Right lobe of liver (tissue), 6 donors: ENCODE measurements at regions not wholly inside any gene's neighbourhood (a gene's known extent, or its start where the extent isn't known, plus 50 kb on each side); places are given as distances from the start of the nearest gene placed in this dataset.

ENCODE experiments used
- ATAC-seq, 4 donors: fragments of 200-7000 bp; cut with Tn5 transposase; one replicate each; pipeline ENCODE4 v1.9.1; 2020; ENCODE audit warnings: mild to moderate bottlenecking in 4 of 4, moderate library complexity in 4 of 4
- DNase-seq, 3 donors: peaks; one replicate each; pipeline ENCODE4 v3.0.0-alpha.2; 2020
- H3K27ac ChIP-seq, 3 donors: fragments of 200-600 bp; one replicate each; pipeline ENCODE4 v1.8.0; 2022
- H3K27me3 ChIP-seq, 2 donors: fragments of 200-600 bp; one replicate each; pipeline ENCODE4 v1.8.0; 2022
- H3K36me3 ChIP-seq, 4 donors: fragments of 200-600 bp; sonication (generic) in 1 of 4; one replicate each; pipeline versions ENCODE4 v1.5.1 to v1.8.0; 2017 to 2022; ENCODE audit warnings: control low read depth in 1 of 4
- H3K4me1 ChIP-seq, 4 donors: fragments of 200-600 bp; sonication (generic) in 1 of 4; one replicate each; pipeline versions ENCODE4 v1.5.1 to v1.8.0; 2017 to 2022; ENCODE audit warnings: control low read depth in 1 of 4
- H3K4me3 ChIP-seq, 3 donors: fragments of 200-600 bp; one replicate each; pipeline ENCODE4 v1.8.0; 2022
- H3K9me3 ChIP-seq, 4 donors: fragments of 200-600 bp; sonication (generic) in 1 of 4; one replicate each; pipeline versions ENCODE4 v1.5.1 to v1.8.0; 2017 to 2022; ENCODE audit warnings: control low read depth in 1 of 4
- POLR2A ChIP-seq: fragments of 450-650 bp; IDR thresholded peaks from one replicate; pipeline ENCODE4 v1.6.1; 2017; ENCODE audit warnings: antibody characterized with exemption, mild to moderate bottlenecking
- WGBS: methylation state at CpG from one replicate; pipeline ENCODE4 v1.1.6; 2018; ENCODE audit warnings: low coverage, low lambda C conversion rate; ENCODE audit not compliant: insufficient coverage; ENCODE audit errors: missing lambda C conversion rate; 5-methylcytosine and 5-hydroxymethylcytosine counted together
- intact Hi-C, 2 donors: fragments of 100-400 bp; cut with DNase I; formaldehyde crosslinking; loops; one replicate each; pipeline versions ENCODE4 v1.11.2 to v1.14.1; 2022
- TF ChIP-seq, protein P1 (sequence below), 4 donors: fragments of 200-600 bp in 3 of 4; fragments of 450-650 bp in 1 of 4; IDR thresholded peaks; one replicate each; pipeline versions ENCODE4 v1.5.1 to v1.8.0; 2016 to 2022; ENCODE audit warnings: antibody characterized with exemption in 4 of 4, mild to moderate bottlenecking in 2 of 4
- donor health status: DM: no; HTN: yes; CAD: no.
- donor health status: DM: no; HTN: no; CAD: no.
- donor health status: DM: no; HTN: no; CAD: no.
- donor health status: DM: no; HTN: yes; CAD: no.
- donor health status: DM: no; HTN: yes; CAD: no.

DNA sequence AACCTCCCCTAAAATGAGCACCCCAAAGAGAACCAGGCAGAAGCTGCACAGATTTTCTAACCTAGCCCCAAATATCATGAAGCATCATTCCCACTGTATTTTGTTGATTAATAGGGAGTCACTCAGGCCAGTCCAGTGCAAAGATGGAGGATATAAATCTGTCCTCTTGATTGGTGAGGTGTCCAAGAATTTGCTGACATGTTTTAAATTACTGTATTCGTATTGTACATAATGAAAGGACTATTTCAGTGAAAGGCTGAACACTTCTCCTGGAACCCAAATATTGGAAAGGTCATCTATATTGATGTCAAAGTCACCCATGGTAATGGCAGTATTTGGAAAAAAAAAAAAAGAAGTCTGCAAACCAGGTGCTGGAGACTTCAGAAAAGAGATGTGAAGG lies 477.5 kb downstream of the RMST start:
- Histone ChIP-seq H3K9me3 (no peaks in the 10 kb centered on the region), H3K4me3 (no peak overlapping the region), H3K27me3 (no peaks in the 10 kb centered on the region), H3K36me3 (no peaks in the 10 kb centered on the region), H3K4me1 (no peaks in the 10 kb centered on the region), H3K27ac (no peak overlapping the region)
- intact Hi-C loops, result no loop called here
- ATAC-seq (no peak), DNase-seq (no peak)
- TF ChIP-seq, protein P1, sequence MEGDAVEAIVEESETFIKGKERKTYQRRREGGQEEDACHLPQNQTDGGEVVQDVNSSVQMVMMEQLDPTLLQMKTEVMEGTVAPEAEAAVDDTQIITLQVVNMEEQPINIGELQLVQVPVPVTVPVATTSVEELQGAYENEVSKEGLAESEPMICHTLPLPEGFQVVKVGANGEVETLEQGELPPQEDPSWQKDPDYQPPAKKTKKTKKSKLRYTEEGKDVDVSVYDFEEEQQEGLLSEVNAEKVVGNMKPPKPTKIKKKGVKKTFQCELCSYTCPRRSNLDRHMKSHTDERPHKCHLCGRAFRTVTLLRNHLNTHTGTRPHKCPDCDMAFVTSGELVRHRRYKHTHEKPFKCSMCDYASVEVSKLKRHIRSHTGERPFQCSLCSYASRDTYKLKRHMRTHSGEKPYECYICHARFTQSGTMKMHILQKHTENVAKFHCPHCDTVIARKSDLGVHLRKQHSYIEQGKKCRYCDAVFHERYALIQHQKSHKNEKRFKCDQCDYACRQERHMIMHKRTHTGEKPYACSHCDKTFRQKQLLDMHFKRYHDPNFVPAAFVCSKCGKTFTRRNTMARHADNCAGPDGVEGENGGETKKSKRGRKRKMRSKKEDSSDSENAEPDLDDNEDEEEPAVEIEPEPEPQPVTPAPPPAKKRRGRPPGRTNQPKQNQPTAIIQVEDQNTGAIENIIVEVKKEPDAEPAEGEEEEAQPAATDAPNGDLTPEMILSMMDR (IDR thresholded peaks at IDR 0.05), result no peak
- no peak for TF ChIP-seq POLR2A
- WGBS, result 57% methylated on average over 1 of the region's 1 CpG

DNA sequence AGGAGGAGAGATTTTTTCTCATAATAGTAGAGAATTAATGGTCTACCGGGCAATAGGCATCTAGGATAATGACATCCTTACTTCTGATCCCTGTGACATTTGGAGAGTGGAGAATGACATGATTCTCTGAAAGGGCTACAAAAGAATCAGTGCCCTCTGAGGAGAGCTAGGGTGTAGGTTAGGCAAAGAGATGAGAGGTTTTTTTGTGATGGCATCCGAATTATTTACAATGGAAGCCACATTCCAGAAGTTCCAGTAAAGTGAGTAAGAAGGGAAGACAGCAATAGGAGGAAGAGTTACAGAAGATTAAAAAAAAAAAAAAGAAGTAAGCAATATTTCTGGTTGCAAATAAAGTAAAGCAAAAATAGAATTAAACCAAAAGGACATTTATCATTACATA lies 478.0 kb downstream of the RMST start:
- DNase-seq, result no peak
- Histone ChIP-seq H3K27me3 (no peaks in the 10 kb centered on the region), H3K27ac (no peak overlapping the region), H3K4me1 (no peaks in the 10 kb centered on the region), H3K9me3 (no peaks in the 10 kb centered on the region), H3K4me3 (no peak overlapping the region), H3K36me3 (no peaks in the 10 kb centered on the region)
- TF ChIP-seq, protein P1 (IDR thresholded peaks at IDR 0.05), result no peak
- TF ChIP-seq POLR2A, result no peak
- no peak for ATAC-seq
- intact Hi-C loops, result no loop called here
- WGBS, result 26% methylated on average over 2 of the region's 2 CpGs

DNA sequence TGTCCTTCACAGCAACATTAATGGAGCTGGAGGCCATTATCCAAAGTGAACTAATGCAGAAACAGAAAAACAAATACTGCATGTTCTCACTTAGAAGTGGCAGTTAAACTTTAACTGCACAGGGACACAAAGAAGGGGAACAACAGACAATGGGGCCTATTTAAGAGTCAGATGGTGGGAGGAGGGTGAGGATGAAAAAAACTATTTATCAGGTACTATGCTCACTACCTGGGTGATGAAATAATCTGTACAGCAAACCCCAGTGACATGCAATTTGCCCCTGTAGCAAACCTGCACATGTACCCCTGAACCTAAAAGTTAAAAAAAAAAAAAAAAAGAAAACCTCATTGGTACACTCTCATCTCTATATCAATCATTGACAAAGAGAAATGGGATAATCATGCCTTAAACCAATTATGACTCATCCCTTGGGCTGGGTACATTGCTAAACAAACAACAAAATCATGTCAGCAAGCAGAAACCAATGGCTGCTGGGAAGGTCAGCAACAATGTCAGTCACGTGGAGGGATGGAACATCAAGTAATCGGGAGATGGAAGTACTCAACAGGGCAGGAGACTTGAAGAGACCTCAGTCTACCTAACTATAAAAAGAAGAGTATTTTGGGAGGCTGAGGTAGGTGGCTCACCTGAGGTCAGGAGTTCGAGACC lies 479.2 kb downstream of the RMST start:
- H3K36me3 ChIP-seq, result no peaks in the 10 kb centered on the region
- 77% methylated on average over 3 of the region's 3 CpGs for WGBS
- no peaks in the 10 kb centered on the region for H3K9me3 ChIP-seq
- H3K4me3 ChIP-seq, result no peak overlapping the region
- H3K4me1 ChIP-seq, result no peaks in the 10 kb centered on the region
- no peak for DNase-seq
- TF ChIP-seq, protein P1 (IDR thresholded peaks at IDR 0.05), result no peak
- TF ChIP-seq POLR2A, result no peak
- ATAC-seq, result peak in 1 of 4 donors; percentile 32
- no peaks in the 10 kb centered on the region for H3K27me3 ChIP-seq
- intact Hi-C loops, result no loop called here
- H3K27ac ChIP-seq, result no peak overlapping the region

DNA sequence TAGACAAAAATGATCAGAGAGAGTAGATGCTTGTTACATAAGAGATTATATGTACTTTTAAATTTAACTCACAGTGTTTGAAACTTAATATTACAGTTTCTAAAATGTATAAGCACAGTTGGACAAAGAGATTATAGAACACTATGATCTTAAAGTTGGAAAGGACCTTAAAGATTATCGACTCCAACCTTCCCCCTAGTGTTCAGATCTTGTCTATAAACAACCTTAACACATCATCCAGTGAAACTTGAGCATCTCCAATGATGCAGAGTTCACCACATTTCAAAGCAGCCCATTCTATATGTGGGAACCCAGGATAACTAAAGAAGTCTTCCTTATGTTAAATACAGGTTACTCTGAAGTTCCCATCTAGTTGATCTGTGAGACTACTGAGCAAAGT lies 480.8 kb downstream of the RMST start:
- TF ChIP-seq POLR2A, result no peak
- TF ChIP-seq, protein P1 (IDR thresholded peaks at IDR 0.05), result no peak
- no peaks in the 10 kb centered on the region for H3K4me1 ChIP-seq
- H3K36me3 ChIP-seq, result no peaks in the 10 kb centered on the region
- H3K27ac ChIP-seq, result no peak overlapping the region
- 32% methylated on average over 1 of the region's 1 CpG for WGBS
- intact Hi-C loops, result no loop called here
- no peaks in the 10 kb centered on the region for H3K9me3 ChIP-seq
- no peak overlapping the region for H3K4me3 ChIP-seq
- ATAC-seq (no peak), DNase-seq (no peak)
- H3K27me3 ChIP-seq, result no peaks in the 10 kb centered on the region

DNA sequence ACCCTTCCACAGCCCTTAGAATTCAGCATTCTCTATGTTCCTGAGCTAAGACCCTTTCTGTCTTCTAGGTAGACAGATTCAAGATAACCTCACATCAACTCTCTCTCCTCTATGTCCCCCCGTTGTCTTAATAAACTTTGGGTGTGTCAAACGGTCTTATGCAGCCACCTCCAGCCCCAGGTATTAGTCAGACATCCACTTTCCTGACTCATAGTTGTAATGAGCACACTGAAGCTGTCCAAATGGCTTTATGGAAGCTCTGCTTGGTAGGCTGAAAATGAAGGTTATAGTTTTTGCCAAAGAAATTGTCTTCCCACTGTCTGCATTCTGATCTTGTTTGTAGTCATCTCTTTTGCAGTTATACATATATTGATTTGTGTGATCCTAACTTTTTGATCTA lies 482.0 kb downstream of the RMST start:
- H3K4me3 ChIP-seq, result no peak overlapping the region
- H3K27ac ChIP-seq, result no peak overlapping the region
- DNase-seq (no peak), ATAC-seq (no peak)
- no peaks in the 10 kb centered on the region for H3K4me1 ChIP-seq
- H3K27me3 ChIP-seq, result no peaks in the 10 kb centered on the region
- no peaks in the 10 kb centered on the region for H3K36me3 ChIP-seq
- no peaks in the 10 kb centered on the region for H3K9me3 ChIP-seq
- WGBS, result 32% methylated on average over 2 of the region's 2 CpGs
- intact Hi-C loops, result no loop called here
- TF ChIP-seq, protein P1 (IDR thresholded peaks at IDR 0.05), result no peak
- no peak for TF ChIP-seq POLR2A
